HG03135 (cell line): ENCODE measurements at regions not wholly inside any gene's neighbourhood (a gene's known extent, or its start where the extent isn't known, plus 50 kb on each side); places are given as distances from the start of the nearest gene placed in this dataset.
"Not testable (repeated sequence)": the region's sequence is repeated elsewhere in the genome, so short reads cannot be mapped to it uniquely, and the experiment has no call there.

Source experiments
- ATAC-seq: cut with Tn5 transposase; IDR thresholded peaks from one replicate; pipeline ENCODE4 v1.9.1; 2021; ENCODE audit warnings: mild to moderate bottlenecking, moderate library complexity; ENCODE audit not compliant: unreplicated experiment

- not testable (repeated sequence) for ATAC-seq
These were observed 108.0 kb upstream of the LNX1 start for GRCh38 chr4:53699310-53699709.

- ATAC-seq: no peak
These were observed 105.9 kb upstream of the LNX1 start for GRCh38 chr4:53697016-53697685.

GRCh38 chr4:53695540-53696463, 104.5 kb upstream of the LNX1 start:
- ATAC-seq: peak; percentile 80

- ATAC-seq: no peak
These were observed 103.4 kb upstream of the LNX1 start for GRCh38 chr4:53694666-53695065.

GRCh38 chr4:53693909-53694308, 102.6 kb upstream of the LNX1 start:
- no peak for ATAC-seq

- no peak for ATAC-seq
These were observed 102.1 kb upstream of the LNX1 start for GRCh38 chr4:53693408-53693807.

GRCh38 chr4:53688186-53688790, 97.0 kb upstream of the LNX1 start:
- ATAC-seq: peak; percentile 80

- no peak for ATAC-seq
These were observed 95.2 kb upstream of the LNX1 start for GRCh38 chr4:53686521-53686920.

- no peak for ATAC-seq
These were observed 93.1 kb upstream of the LNX1 start for GRCh38 chr4:53684136-53685130.

- ATAC-seq: no peak
These were observed 91.6 kb upstream of the LNX1 start for GRCh38 chr4:53682908-53683307.

GRCh38 chr4:53682196-53682595, 90.9 kb upstream of the LNX1 start:
- ATAC-seq: no peak

GRCh38 chr4:53680598-53680997, 89.3 kb upstream of the LNX1 start:
- ATAC-seq: no peak

GRCh38 chr4:53680168-53680567, 88.9 kb upstream of the LNX1 start:
- no peak for ATAC-seq

- no peak for ATAC-seq
These were observed 85.2 kb upstream of the LNX1 start for GRCh38 chr4:53676402-53676871.

- ATAC-seq: no peak
These were observed 83.6 kb upstream of the LNX1 start for GRCh38 chr4:53674903-53675302.

GRCh38 chr4:53672873-53673272, 81.6 kb upstream of the LNX1 start:
- ATAC-seq: no peak

- ATAC-seq: no peak
These were observed 80.5 kb upstream of the LNX1 start for GRCh38 chr4:53671757-53672156.

GRCh38 chr4:53659737-53660136, 68.5 kb upstream of the LNX1 start:
- no peak for ATAC-seq

- ATAC-seq: no peak
These were observed 67.8 kb upstream of the LNX1 start for GRCh38 chr4:53659112-53659511.

- ATAC-seq: no peak
These were observed 66.7 kb upstream of the LNX1 start for GRCh38 chr4:53658029-53658428.
